Spleen (tissue), 7 donors: ENCODE measurements at regions not wholly inside any gene's neighbourhood (a gene's known extent, or its start where the extent isn't known, plus 50 kb on each side); places are given as distances from the start of the nearest gene placed in this dataset.

ENCODE experiments used
- POLR2A ChIP-seq, 3 donors: fragments of 450-650 bp; IDR thresholded peaks; one replicate each; pipeline ENCODE4 v1.5.1; 2017; ENCODE audit warnings: antibody characterized with exemption in 3 of 3, mild to moderate bottlenecking in 1 of 3
- POLR2AphosphoS5 ChIP-seq, 3 donors: sonication (generic); formaldehyde crosslinking; IDR thresholded peaks; one replicate each; pipeline ENCODE4 v1.5.1; 2017; ENCODE audit warnings: antibody characterized with exemption in 3 of 3
- TF ChIP-seq, protein P1 (sequence below), 11 experiments: fragments of 200-600 bp in 7 of 11; fragments of 450-650 bp in 4 of 11; sonication (generic) in 4 of 11; IDR thresholded peaks in 8 of 11; conservative IDR thresholded peaks in 3 of 11; 1 replicate in 7 of 11; 2 replicates in 4 of 11; pipeline versions ENCODE4 v1.4.0 to v1.8.0; 2016 to 2021; ENCODE audit warnings: antibody characterized with exemption in 11 of 11, inconsistent platforms in 4 of 11, mild to moderate bottlenecking in 1 of 11
- donor health status: DM: no; HTN: no; CAD: no; lungs with moderate emphysema.
- donor health status: DM: no; HTN: no; CAD: no.
- donor health status: DM: no; HTN: no; CAD: no.

GRCh38 chr1:238258510-238258909, 367.8 kb upstream of the ZP4 start:
- no peak for TF ChIP-seq POLR2A (IDR thresholded peaks at IDR 0.05)
- TF ChIP-seq, protein P1, sequence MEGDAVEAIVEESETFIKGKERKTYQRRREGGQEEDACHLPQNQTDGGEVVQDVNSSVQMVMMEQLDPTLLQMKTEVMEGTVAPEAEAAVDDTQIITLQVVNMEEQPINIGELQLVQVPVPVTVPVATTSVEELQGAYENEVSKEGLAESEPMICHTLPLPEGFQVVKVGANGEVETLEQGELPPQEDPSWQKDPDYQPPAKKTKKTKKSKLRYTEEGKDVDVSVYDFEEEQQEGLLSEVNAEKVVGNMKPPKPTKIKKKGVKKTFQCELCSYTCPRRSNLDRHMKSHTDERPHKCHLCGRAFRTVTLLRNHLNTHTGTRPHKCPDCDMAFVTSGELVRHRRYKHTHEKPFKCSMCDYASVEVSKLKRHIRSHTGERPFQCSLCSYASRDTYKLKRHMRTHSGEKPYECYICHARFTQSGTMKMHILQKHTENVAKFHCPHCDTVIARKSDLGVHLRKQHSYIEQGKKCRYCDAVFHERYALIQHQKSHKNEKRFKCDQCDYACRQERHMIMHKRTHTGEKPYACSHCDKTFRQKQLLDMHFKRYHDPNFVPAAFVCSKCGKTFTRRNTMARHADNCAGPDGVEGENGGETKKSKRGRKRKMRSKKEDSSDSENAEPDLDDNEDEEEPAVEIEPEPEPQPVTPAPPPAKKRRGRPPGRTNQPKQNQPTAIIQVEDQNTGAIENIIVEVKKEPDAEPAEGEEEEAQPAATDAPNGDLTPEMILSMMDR (IDR thresholded peaks at IDR 0.05 in 8 of 11, conservative IDR thresholded peaks at IDR 0.05 in 3 of 11): no peak
- no peak for TF ChIP-seq POLR2AphosphoS5 (IDR thresholded peaks at IDR 0.05)
